ENCODE measurements at regions not wholly inside any gene's neighbourhood (a gene's known extent, or its start where the extent isn't known, plus 50 kb on each side); places are given as distances from the start of the nearest gene placed in this dataset.
"Not testable (repeated sequence)": the region's sequence is repeated elsewhere in the genome, so short reads cannot be mapped to it uniquely, and the experiment has no call there.

- peak; percentile 83 for DNase-seq
These were observed 60.0 kb upstream of the BANK1 start for GRCh38 chr4:101730291-101731117.

DNA sequence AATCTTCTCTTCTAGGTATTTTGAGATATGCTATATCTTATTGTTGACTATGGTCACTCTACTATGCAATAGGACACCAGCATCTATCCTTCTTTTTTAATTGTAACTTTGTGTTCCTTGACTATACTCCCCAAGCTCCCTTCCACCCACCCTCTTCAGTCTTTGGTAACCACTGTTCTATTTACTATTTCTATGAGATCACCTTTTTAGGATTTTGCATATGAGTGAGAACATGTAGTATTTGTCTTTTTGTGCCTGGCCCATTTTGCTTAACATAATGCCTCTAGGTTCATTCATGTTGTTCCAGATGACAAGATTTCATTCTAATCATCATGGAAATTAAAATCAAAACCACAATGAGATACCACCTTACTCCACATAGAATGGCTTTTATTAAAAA is 63.3 kb upstream of the BANK1 start:
- DNase-seq, result no peak

DNA sequence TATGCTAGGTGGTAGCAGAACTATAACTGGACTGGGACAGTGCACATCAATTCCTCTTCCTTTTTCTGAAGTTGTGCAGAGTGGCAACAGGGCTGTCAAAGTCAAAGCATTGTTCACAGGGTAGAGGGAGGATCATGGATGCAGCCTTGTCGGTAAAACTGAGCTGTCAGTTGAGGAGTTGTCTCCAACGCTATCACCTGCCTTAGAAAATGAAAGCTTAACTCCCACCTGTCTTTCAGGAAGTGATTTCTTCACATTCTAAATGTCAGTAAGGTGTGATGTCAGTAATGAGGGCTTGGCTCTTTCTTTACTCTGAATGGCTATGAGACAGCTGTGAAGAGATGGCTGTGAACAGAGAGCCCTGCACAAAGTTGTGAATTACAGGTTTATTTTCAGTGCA is 66.4 kb upstream of the BANK1 start:
- no peak for DNase-seq

- no peak for DNase-seq
These were observed 71.7 kb upstream of the BANK1 start for GRCh38 chr4:101718810-101719209.

DNA sequence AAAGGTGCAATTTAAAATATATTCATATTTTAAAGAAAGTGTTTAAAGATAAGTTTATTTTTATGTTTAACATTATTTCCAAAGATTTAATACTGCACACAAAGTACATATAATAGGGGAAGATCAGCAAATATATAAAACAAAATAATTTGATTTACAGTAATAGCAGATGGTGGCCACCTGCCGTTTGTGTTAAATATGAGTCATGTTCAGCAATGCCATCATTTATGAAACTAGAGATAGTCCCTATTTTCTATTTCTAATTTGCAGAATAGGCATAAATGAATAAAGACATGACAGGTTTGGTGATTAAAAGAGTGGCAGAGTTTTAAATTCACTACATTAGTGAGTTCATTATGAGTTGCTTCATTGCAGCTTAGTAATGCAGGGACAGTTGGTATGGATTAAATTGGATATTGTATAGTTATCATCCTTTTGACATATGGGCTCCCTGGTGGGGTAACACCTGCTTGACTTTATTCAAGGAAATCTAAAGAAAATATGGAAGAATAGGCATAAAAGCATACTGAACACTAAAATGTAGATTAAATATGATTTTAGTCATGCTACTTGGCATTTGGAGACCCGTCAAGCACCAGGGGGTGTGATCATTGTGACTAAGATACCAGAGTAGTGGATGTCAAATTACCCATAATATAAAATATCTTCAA is 78.8 kb upstream of the BANK1 start:
- DNase-seq, result no peak

GRCh38 chr4:101710806-101711205 is 79.7 kb upstream of the BANK1 start:
- DNase-seq, result no peak

GRCh38 chr4:101708293-101709039 is 82.1 kb upstream of the BANK1 start:
- no peak for DNase-seq

GRCh38 chr4:101707596-101707995 is 82.9 kb upstream of the BANK1 start:
- no peak for DNase-seq

DNA sequence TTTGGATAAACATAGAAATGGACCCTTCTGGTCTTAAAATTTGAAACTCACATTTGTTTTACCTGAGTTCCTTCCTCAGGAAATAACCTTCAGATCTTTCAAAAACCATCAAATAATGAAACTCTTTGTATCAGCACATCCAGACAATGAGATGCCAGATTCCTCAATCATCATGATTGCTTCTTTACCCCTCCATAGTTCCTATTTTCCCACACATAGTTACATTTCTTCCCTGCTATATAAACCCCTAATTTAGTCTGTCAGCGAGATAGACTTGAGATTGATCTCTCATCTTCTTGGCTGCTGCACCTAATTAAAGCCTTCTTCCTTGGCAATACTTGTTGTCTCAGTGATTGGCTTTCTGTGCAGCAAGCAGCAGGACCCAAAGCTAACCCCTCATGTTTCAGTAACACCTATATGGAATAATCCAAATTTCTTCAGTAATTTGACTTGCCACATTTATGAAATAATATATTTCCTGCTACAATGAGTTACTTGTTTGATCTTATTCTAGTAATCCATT is 83.9 kb upstream of the BANK1 start:
- no peak for DNase-seq

DNA sequence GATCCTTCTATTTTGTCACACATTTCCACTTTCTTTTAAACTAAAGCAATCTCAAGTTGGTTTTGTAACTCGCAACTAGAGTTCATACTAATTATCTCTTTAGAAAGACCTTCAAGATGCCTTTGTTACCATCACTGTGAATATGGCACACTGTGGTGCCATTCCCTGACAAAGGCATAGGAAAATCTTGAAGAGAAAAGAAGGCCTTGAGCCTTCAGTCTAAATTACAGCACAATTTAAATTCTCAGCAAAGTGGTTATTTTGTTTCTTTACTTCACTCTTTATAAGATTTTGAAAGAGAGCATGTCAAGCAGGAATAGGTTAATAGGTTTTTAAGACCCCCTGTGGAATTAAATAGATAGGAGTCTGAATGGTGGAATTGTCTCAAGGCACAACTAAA is 89.0 kb upstream of the BANK1 start:
- no peak for DNase-seq

DNA sequence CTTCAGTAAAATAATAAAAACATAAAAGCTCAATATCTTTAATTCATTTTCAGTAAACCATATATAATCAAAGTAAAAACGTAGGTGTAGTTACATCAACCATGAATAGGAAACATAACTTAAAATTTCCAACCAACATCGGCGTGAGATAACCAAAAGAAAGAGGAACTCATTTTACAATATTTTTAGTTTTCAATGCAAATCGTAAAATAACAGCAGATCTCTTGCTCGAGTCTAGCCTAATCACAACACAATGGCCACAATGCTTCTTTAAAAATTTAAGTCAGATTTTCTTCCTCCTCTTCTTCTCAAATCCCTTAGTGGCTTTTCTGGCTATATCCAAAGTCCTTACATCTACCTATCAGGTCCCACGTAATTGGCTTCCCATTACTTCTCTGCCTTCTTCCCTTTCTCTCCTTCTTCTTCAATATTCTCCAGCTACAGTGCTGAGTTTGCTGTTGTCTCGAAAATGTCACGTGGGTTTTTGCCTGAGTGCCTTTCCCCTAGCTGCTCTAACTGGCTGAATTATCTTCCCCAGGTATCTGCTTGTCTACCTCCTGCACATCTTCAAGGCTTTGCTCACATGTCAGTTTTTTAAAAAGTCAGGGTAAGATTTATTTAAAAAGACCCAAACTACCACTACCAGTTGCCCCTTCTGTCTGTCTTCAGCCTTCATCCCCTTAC is 90.9 kb upstream of the BANK1 start:
- no peak for DNase-seq

- no peak for DNase-seq
These were observed 93.3 kb upstream of the BANK1 start for GRCh38 chr4:101697266-101697665.

GRCh38 chr4:101696276-101697010 is 94.1 kb upstream of the BANK1 start:
- no peak for DNase-seq

DNA sequence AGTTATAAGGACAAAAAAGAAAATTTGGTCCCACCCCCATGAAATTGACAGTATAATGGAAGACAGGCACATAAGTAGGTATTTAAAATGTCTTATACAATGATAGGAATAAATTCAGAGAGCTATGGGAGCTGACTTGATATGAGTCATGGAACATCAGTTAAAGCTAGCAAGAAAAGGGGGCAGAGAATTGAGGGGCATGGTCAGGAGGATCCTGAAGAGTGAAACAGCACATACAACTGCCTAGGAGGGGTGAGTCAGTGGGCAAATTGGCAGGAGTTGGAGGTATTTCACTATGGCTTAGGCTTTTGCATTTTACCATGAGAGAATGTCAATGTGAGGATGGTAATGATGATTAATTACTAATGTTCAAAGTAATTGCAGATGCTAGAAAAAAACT is 95.4 kb upstream of the BANK1 start:
- DNase-seq, result no peak

- not testable (repeated sequence) for DNase-seq
These were observed 96.1 kb upstream of the BANK1 start for GRCh38 chr4:101694403-101694802.

- no peak for DNase-seq
These were observed 96.6 kb upstream of the BANK1 start for GRCh38 chr4:101693842-101694398.

GRCh38 chr4:101689220-101689619 is 101.3 kb upstream of the BANK1 start:
- DNase-seq, result no peak

DNA sequence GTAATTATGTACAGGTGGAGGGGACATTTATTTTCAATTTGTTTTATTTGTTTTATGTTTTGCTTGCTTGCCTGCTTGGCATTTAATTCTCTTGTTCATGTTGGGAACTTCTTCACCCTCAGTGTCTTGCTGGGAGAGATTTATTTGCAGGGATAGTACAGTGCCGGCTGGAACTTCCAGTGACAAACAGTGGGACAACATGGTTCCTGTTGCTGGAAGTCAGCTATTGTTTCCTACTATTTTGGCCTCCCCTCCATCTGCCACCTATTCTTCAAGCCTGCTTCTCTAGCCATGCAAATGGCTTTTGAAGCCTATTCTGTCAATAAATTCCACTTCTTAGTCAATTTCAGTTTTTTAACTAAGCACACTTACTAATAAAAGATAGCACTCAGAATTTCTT is 105.4 kb upstream of the BANK1 start:
- no peak for DNase-seq

GRCh38 chr4:101682946-101683345 is 107.6 kb upstream of the BANK1 start:
- no peak for DNase-seq

GRCh38 chr4:101678180-101678579 is 112.3 kb upstream of the BANK1 start:
- no peak for DNase-seq

DNA sequence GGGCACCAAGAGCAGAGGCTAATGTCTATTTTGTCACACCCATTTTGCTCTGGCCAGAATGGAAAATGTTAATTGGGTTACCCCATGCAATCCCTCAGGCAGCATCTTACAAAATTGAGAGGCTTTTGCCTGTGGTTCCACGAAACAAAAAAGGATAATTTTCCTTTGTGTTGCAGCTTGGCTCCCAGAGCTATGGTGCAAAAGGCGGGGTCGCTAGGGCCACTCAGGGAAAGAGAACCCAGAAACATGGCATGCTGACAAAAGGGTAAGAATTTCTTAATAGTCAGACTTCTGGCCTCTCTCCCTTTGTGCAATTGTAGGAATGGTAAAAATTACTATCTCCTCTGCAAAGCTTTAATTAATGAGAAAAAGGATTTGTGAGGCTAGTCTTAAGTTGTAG is 119.6 kb upstream of the BANK1 start:
- no peak for DNase-seq

- DNase-seq, result no peak
These were observed 120.2 kb upstream of the BANK1 start for GRCh38 chr4:101670370-101670769.

Measured in hematopoietic multipotent progenitor cell treated with erythropoietin and hydrocortisone succinate and interleukin-3 and kit ligand, for 6 days (in vitro differentiated cells).